ENCODE measurements at regions not wholly inside any gene's neighbourhood (a gene's known extent, or its start where the extent isn't known, plus 50 kb on each side); places are given as distances from the start of the nearest gene placed in this dataset.

- Histone ChIP-seq H3K4me1 (ENCODE audit: insufficient read depth, low read length) (no peaks in the 10 kb centered on the region), H3K56ac (ENCODE audit: insufficient read length, low read depth, low read length) (no peak overlapping the region), H3K27ac (ENCODE audit: insufficient read length, low read depth, low read length) (no peak overlapping the region), H3K4ac (ENCODE audit: low read depth, low read length) (no peak overlapping the region), H4K20me1 (ENCODE audit: control insufficient read depth, insufficient read depth, insufficient read length) (no peaks in the 10 kb centered on the region), H3K9ac (ENCODE audit: extremely low read depth, insufficient read length, low read length) (no peak overlapping the region), H3K4me2 (ENCODE audit: insufficient read depth, insufficient read length, low read length) (no peak overlapping the region), H4K8ac (replicated peaks; ENCODE audit: insufficient read length, low read depth, low read length) (no peak overlapping the region), H3T11ph (ENCODE audit: low read length) (no peak overlapping the region), H2BK20ac (ENCODE audit: low read depth, low read length, poor library complexity, severe bottlenecking) (no peak overlapping the region), H2BK5ac (ENCODE audit: insufficient read length, low read length) (no peak overlapping the region), H4K5ac (ENCODE audit: insufficient read length, low read depth, low read length) (no peak overlapping the region), H2BK120ac (ENCODE audit: low read depth, low read length, poor library complexity, severe bottlenecking) (no peak overlapping the region), H3K23ac (ENCODE audit: insufficient read length, low read depth, low read length) (no peak overlapping the region), H2BK12ac (ENCODE audit: insufficient read length, low read depth, low read length) (no peak overlapping the region), H4K91ac (ENCODE audit: insufficient read length, low read depth, low read length) (no peak overlapping the region), H3K79me1 (ENCODE audit: insufficient read depth, low read depth, low read length, poor library complexity, severe bottlenecking) (no peaks in the 10 kb centered on the region), H3K9me3 (ENCODE audit: control insufficient read depth, low read depth, low read length) (no peaks in the 10 kb centered on the region), H2AK5ac (ENCODE audit: insufficient read length, low read length) (no peak overlapping the region), H3K23me2 (ENCODE audit: insufficient read length, low read depth, low read length, poor library complexity, severe bottlenecking) (no peaks in the 10 kb centered on the region), H3K79me2 (ENCODE audit: insufficient read depth, low read length) (no peaks in the 10 kb centered on the region), H3K18ac (ENCODE audit: insufficient read length, low read depth, low read length) (no peak overlapping the region), H2BK15ac (ENCODE audit: low read depth, low read length) (no peak overlapping the region), H3K27me3 (ENCODE audit: insufficient read depth, low read length) (no peaks in the 10 kb centered on the region; the same call in 1 of the 2 replicates), H2AFZ (ENCODE audit: low read length) (no peak overlapping the region), H3K14ac (ENCODE audit: insufficient read depth, low read length) (no peak overlapping the region)
- no peak for DNase-seq
- Mint-ChIP-seq H3K4me1 (peaks cover 3 to 6% of the 10 kb centered on the region in 2 experiments; a peak in 3 of 4 replicates), H3K4me3 (no peak overlapping the region), H3K9me3 (no peaks in the 10 kb centered on the region), H3K27ac (no peak overlapping the region), H3K27me3 (ENCODE audit: low read depth) (no peaks in the 10 kb centered on the region), H3K36me3 (ENCODE audit: insufficient read depth in 1 of 3, low read depth in 3 of 3) (no peaks in the 10 kb centered on the region)
- TF ChIP-seq CTCF (conservative IDR thresholded peaks at IDR 0.05), result no peak
- no CpG with 5 or more reads among the region's 2 CpGs for WGBS (ENCODE audit: extremely low coverage, insufficient read length, low lambda C conversion rate)
Observed at GRCh38 chr9:116083837-116084236, 69.8 kb upstream of the PAPPA start.
